ENCODE measurements at regions not wholly inside any gene's neighbourhood (a gene's known extent, or its start where the extent isn't known, plus 50 kb on each side); places are given as distances from the start of the nearest gene placed in this dataset.

DNA sequence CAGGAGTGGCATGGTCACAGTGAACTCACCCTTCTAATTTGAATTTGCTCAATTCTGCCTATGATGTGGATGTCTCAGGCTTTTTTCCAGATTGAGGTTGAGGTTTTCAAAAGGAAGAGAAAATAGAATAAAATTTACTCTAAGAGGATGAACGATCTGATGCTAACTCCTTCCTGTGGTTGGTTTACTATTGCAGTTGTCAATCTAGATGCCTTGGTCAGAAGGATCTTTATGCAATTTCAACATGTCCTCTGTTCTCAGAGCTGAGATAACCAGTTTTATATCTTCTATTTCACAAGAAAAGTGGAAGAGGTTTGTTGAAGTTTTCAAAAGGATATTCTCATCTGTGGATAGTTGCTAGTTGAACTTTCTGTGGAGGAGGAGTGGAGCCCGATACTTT lies 150.7 kb upstream of the WDR11 start:
- Histone ChIP-seq H3K27ac (ENCODE audit: low read depth, low read length) (no peak overlapping the region), H3K18ac (ENCODE audit: extremely low read depth, low read length) (no peak overlapping the region), H4K5ac (ENCODE audit: insufficient read length, low read depth, low read length) (no peak overlapping the region), H2AFZ (ENCODE audit: low read length) (no peak overlapping the region), H2BK20ac (ENCODE audit: low read length) (no peak overlapping the region), H3K27me3 (replicated peaks in 1 of 4; ENCODE audit: control insufficient read depth in 3 of 4, extremely low read depth in 1 of 4, insufficient read depth in 3 of 4, low read length in 3 of 4) (no peaks in the 10 kb centered on the region), H4K8ac (ENCODE audit: extremely low read depth, insufficient read depth, low read length) (no peak overlapping the region), H4K91ac (replicated peaks; ENCODE audit: insufficient read length, low read length) (no peak overlapping the region), H3K79me1 (ENCODE audit: low read depth, low read length) (no peaks in the 10 kb centered on the region), H3K79me2 (ENCODE audit: control insufficient read depth in 1 of 2, insufficient read depth in 2 of 2, low read length in 2 of 2) (no peaks in the 10 kb centered on the region), H3K36me3 (ENCODE audit: control insufficient read depth in 2 of 4, insufficient read depth in 4 of 4, low read length in 3 of 4) (no peaks in the 10 kb centered on the region), H3K23ac (ENCODE audit: insufficient read length) (no peak overlapping the region), H3K14ac (ENCODE audit: insufficient read length) (no peak overlapping the region), H2BK120ac (replicated peaks; ENCODE audit: low read depth, low read length) (no peak overlapping the region), H4K20me1 (replicated peaks in 1 of 2; ENCODE audit: control insufficient read depth in 1 of 2, insufficient read depth in 2 of 2, low read length in 2 of 2) (no peaks in the 10 kb centered on the region), H2BK15ac (ENCODE audit: low read length) (no peak overlapping the region), H2BK12ac (ENCODE audit: low read depth, low read length) (no peak overlapping the region), H3K23me2 (ENCODE audit: low read depth, low read length) (no peaks in the 10 kb centered on the region), H3K4me2 (ENCODE audit: insufficient read depth in 1 of 2, low read depth in 2 of 2, low read length in 2 of 2) (no peak overlapping the region), H3K9me3 (ENCODE audit: insufficient read depth in 2 of 2, low read depth in 1 of 2, low read length in 1 of 2) (peaks cover 0 to 3% of the 10 kb centered on the region in 2 experiments; a peak in 1 of 4 replicates), H3K4ac (replicated peaks; ENCODE audit: insufficient read length, low read depth, low read length) (no peak overlapping the region), H3K4me1 (replicated peaks in 1 of 4; ENCODE audit: control insufficient read depth in 3 of 4, insufficient read depth in 4 of 4, low read length in 3 of 4) (no peaks in the 10 kb centered on the region), H3K9ac (replicated peaks in 1 of 4; ENCODE audit: extremely low read depth in 1 of 4, low read depth in 3 of 4, low read length in 3 of 4) (no peak overlapping the region), H2BK5ac (ENCODE audit: low read depth, low read length) (no peak overlapping the region), H3K56ac (replicated peaks; ENCODE audit: insufficient read length, low read depth, low read length) (no peak overlapping the region), H2AK5ac (ENCODE audit: low read depth, low read length) (no peak overlapping the region), H3K4me3 (ENCODE audit: extremely low read depth in 1 of 4, insufficient read depth in 2 of 4, low read depth in 3 of 4, low read length in 4 of 4) (no peak overlapping the region)
- FAIRE-seq (no peak), DNase-seq (ENCODE audit: low read depth in 1 of 2, low spot score in 2 of 2) (no peak)
- ChIA-PET CTCF (ENCODE audit: partially characterized antibody) (no interaction called here), POLR2A (ENCODE audit: partially characterized antibody) (no interaction called here)
- TF ChIP-seq BCL11A (IDR thresholded peaks at IDR 0.05; ENCODE audit: low read depth in 2 of 2, low read length in 2 of 2): no peak
- no peak for TF ChIP-seq SP4 (IDR thresholded peaks at IDR 0.05; ENCODE audit: low read length)
- no peak for TF ChIP-seq FOSL1 (IDR thresholded peaks at IDR 0.05; ENCODE audit: insufficient read depth, low read depth, low read length)
- WGBS, 2 experiments (ENCODE audit: extremely low coverage in 1 of 2, insufficient coverage in 1 of 2, insufficient read length in 1 of 2, insufficient replicate concordance in 2 of 2, low coverage in 1 of 2, low lambda C conversion rate in 2 of 2, missing lambda C conversion rate in 1 of 2): 89% methylated on average over 2 of the region's 2 CpGs; no CpG with 5 or more reads in 1 of the 2 experiments

All from H1 (cell line).